ENCODE measurements at regions not wholly inside any gene's neighbourhood (a gene's known extent, or its start where the extent isn't known, plus 50 kb on each side); places are given as distances from the start of the nearest gene placed in this dataset.

DNA sequence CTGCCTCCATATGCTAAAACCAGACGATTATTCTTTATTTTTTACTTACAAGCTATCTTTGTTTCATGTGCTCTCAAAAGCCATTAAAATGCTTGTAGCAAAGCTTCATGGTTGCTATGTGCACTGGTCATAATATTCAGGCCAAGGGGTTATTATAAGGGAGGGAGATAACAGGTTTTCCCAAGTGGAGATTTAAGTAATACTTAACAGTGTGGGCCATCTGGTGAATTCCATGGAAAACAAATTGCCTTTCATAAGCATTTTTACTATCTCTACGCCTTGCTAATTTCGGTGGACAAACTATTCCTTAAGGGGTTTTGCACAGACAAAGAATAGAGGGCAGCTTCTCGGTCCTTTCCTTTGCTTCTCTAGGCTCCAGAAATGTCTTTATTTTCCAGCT, 137.8 kb downstream of the NUF2 start:
- TF ChIP-seq, protein P1, sequence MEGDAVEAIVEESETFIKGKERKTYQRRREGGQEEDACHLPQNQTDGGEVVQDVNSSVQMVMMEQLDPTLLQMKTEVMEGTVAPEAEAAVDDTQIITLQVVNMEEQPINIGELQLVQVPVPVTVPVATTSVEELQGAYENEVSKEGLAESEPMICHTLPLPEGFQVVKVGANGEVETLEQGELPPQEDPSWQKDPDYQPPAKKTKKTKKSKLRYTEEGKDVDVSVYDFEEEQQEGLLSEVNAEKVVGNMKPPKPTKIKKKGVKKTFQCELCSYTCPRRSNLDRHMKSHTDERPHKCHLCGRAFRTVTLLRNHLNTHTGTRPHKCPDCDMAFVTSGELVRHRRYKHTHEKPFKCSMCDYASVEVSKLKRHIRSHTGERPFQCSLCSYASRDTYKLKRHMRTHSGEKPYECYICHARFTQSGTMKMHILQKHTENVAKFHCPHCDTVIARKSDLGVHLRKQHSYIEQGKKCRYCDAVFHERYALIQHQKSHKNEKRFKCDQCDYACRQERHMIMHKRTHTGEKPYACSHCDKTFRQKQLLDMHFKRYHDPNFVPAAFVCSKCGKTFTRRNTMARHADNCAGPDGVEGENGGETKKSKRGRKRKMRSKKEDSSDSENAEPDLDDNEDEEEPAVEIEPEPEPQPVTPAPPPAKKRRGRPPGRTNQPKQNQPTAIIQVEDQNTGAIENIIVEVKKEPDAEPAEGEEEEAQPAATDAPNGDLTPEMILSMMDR (IDR thresholded peaks at IDR 0.05), result no peak
- TF ChIP-seq POLR2A (IDR thresholded peaks at IDR 0.05), result no peak
